Liver (tissue), 3 donors: ENCODE measurements at regions not wholly inside any gene's neighbourhood (a gene's known extent, or its start where the extent isn't known, plus 50 kb on each side); places are given as distances from the start of the nearest gene placed in this dataset.

Experiments
- CTCF ChIP-seq: fragments of 150-350 bp; IDR thresholded peaks from 2 replicates; pipeline ENCODE4 v1.5.1; 2017; ENCODE audit warnings: improper control_type of control experiment, low read depth, low read length; ENCODE audit not compliant: missing input control
- EGR1 ChIP-seq, 2 donors: IDR thresholded peaks; 2 replicates each; pipeline ENCODE4 v1.6.1; 2016 to 2018; ENCODE audit warnings: antibody characterized with exemption in 2 of 2, low read depth in 2 of 2
- donor health status: healthy.
- donor health status: healthy.

GRCh38 chr13:105796081-105796480 lies 739.4 kb downstream of the EFNB2 start:
- TF ChIP-seq CTCF (no peak), EGR1 (IDR thresholded peaks at IDR 0.05; ENCODE audit: low read depth in 2 of 2) (no peak)
